IMR-90 (cell line): ENCODE measurements at regions not wholly inside any gene's neighbourhood (a gene's known extent, or its start where the extent isn't known, plus 50 kb on each side); places are given as distances from the start of the nearest gene placed in this dataset.

Experiments
- CEBPB ChIP-seq: IDR thresholded peaks from 2 replicates; pipeline ENCODE4 v1.6.1; 2012; ENCODE audit warnings: low read depth, low read length, improper control_type of control experiment
- CTCF ChIP-seq: conservative IDR thresholded peaks from 2 replicates; pipeline ENCODE4 v1.5.1; 2012; ENCODE audit warnings: mild to moderate bottlenecking, low read depth, low read length, improper control_type of control experiment
- FOS ChIP-seq: fragments of 150-350 bp; IDR thresholded peaks from 2 replicates; pipeline ENCODE4 v1.6.1; 2016; ENCODE audit warnings: low read depth, low read length
- MAFK ChIP-seq: IDR thresholded peaks from 2 replicates; pipeline ENCODE4 v1.6.1; 2012; ENCODE audit warnings: low read depth, low read length, improper control_type of control experiment
- POLR2A ChIP-seq: IDR thresholded peaks from 2 replicates; pipeline ENCODE4 v1.6.1; 2012; ENCODE audit warnings: mild to moderate bottlenecking, low read depth, low read length
- RAD21 ChIP-seq: IDR thresholded peaks from 2 replicates; pipeline ENCODE4 v1.6.1; 2012; ENCODE audit warnings: low read length, improper control_type of control experiment
- RFX5 ChIP-seq: IDR thresholded peaks from 2 replicates; pipeline ENCODE4 v1.8.0; 2012; ENCODE audit warnings: low read depth, mild to moderate bottlenecking, low read length, moderate library complexity
- SMC3 ChIP-seq: fragments of 150-350 bp; IDR thresholded peaks from 2 replicates; pipeline ENCODE4 v1.6.1; 2016; ENCODE audit warnings: low read depth, mild to moderate bottlenecking, antibody characterized with exemption, low read length, moderate library complexity
- USF2 ChIP-seq: fragments of 150-350 bp; IDR thresholded peaks from 2 replicates; pipeline ENCODE4 v1.6.1; 2017; ENCODE audit warnings: mild to moderate bottlenecking, antibody characterized with exemption, low read length, low read depth

- TF ChIP-seq CTCF (no peak), POLR2A (no peak), RFX5 (no peak), CEBPB (no peak), SMC3 (no peak), FOS (no peak), MAFK (no peak), RAD21 (no peak), USF2 (no peak)
Measured at GRCh38 chr5:34525761-34526160, 130.4 kb upstream of the RAI14 start.
